Trophoblast cell (in vitro differentiated cells and primary cell): ENCODE measurements at regions not wholly inside any gene's neighbourhood (a gene's known extent, or its start where the extent isn't known, plus 50 kb on each side); places are given as distances from the start of the nearest gene placed in this dataset.

Experiments used
- DNase-seq, 2 donors: peaks; one replicate each; pipeline ENCODE4 v3.0.0-alpha.2; 2016
- H2AFZ ChIP-seq: 2 replicates; pipeline ENCODE4 v1.6.1; 2013; ENCODE audit warnings: low read length, moderate library complexity, mild to moderate bottlenecking; ENCODE audit not compliant: insufficient read depth, poor library complexity
- H2AK5ac ChIP-seq: 2 replicates; pipeline ENCODE4 v1.6.1; 2013; ENCODE audit warnings: mild to moderate bottlenecking, low read length
- H2BK120ac ChIP-seq: 2 replicates; pipeline ENCODE4 v1.6.1; 2013; ENCODE audit warnings: low read length, mild to moderate bottlenecking, moderate library complexity; ENCODE audit not compliant: insufficient read depth, poor library complexity
- H2BK12ac ChIP-seq: 2 replicates; pipeline ENCODE4 v1.6.1; 2013; ENCODE audit warnings: mild to moderate bottlenecking, low read length, moderate library complexity
- H2BK5ac ChIP-seq: 2 replicates; pipeline ENCODE4 v1.6.1; 2013; ENCODE audit warnings: low read length, low read depth, moderate library complexity, mild to moderate bottlenecking; ENCODE audit not compliant: poor library complexity
- H3K14ac ChIP-seq: 2 replicates; pipeline ENCODE4 v1.6.1; 2013; ENCODE audit warnings: mild to moderate bottlenecking, low read length
- H3K18ac ChIP-seq: 2 replicates; pipeline ENCODE4 v1.6.1; 2013; ENCODE audit warnings: mild to moderate bottlenecking, low read length
- H3K23ac ChIP-seq: 2 replicates; pipeline ENCODE4 v1.6.1; 2013; ENCODE audit warnings: low read length
- H3K27ac ChIP-seq: 2 replicates; pipeline ENCODE4 v1.5.1; 2013; ENCODE audit warnings: low read depth, mild to moderate bottlenecking, inconsistent platforms, low read length, moderate library complexity
- H3K27me3 ChIP-seq: 2 replicates; pipeline ENCODE4 v1.6.1; 2013; ENCODE audit warnings: inconsistent platforms, mild to moderate bottlenecking, low read length, moderate library complexity; ENCODE audit not compliant: insufficient read depth
- H3K36me3 ChIP-seq, 2 experiments: 1 replicate in 1 of 2; 2 replicates in 1 of 2; pipeline ENCODE4 v1.6.1; 2013; ENCODE audit warnings: low read length in 2 of 2, mild to moderate bottlenecking in 2 of 2, moderate library complexity in 1 of 2; ENCODE audit not compliant: insufficient read depth in 2 of 2, control insufficient read depth in 1 of 2
- H3K4ac ChIP-seq: 2 replicates; pipeline ENCODE4 v1.6.1; 2013; ENCODE audit warnings: low read depth, mild to moderate bottlenecking, low read length, moderate library complexity
- H3K4me1 ChIP-seq, 2 experiments: 1 replicate in 1 of 2; 2 replicates in 1 of 2; pipeline ENCODE4 v1.6.1; 2013; ENCODE audit warnings: low read length in 2 of 2, mild to moderate bottlenecking in 2 of 2, moderate library complexity in 1 of 2; ENCODE audit not compliant: insufficient read depth in 2 of 2, control insufficient read depth in 1 of 2
- H3K4me2 ChIP-seq: 2 replicates; pipeline ENCODE4 v1.6.1; 2013; ENCODE audit warnings: inconsistent platforms, mild to moderate bottlenecking, low read length, moderate library complexity
- H3K4me3 ChIP-seq: 2 replicates; pipeline ENCODE4 v1.5.1; 2013; ENCODE audit warnings: mild to moderate bottlenecking, low read depth, low read length, inconsistent platforms
- H3K79me1 ChIP-seq: one replicate; pipeline ENCODE4 v1.6.1; 2013; ENCODE audit warnings: low read length
- H3K79me2 ChIP-seq: 2 replicates; pipeline ENCODE4 v1.6.1; 2013; ENCODE audit warnings: low read length, mild to moderate bottlenecking; ENCODE audit not compliant: control insufficient read depth, insufficient read depth, poor library complexity
- H3K9ac ChIP-seq: 2 replicates; pipeline ENCODE4 v1.6.1; 2013; ENCODE audit warnings: mild to moderate bottlenecking, low read length
- H3K9me3 ChIP-seq: 2 replicates; pipeline ENCODE4 v1.6.1; 2013; ENCODE audit warnings: low read depth, mild to moderate bottlenecking, control low read depth, inconsistent platforms, low read length; ENCODE audit not compliant: insufficient read depth
- H4K12ac ChIP-seq: 2 replicates; pipeline ENCODE4 v1.6.1; 2013; ENCODE audit warnings: low read depth, mild to moderate bottlenecking, low read length, moderate library complexity
- H4K8ac ChIP-seq: 2 replicates; pipeline ENCODE4 v1.6.1; 2013; ENCODE audit warnings: low read depth, mild to moderate bottlenecking, low read length, moderate library complexity
- H4K91ac ChIP-seq: one replicate; pipeline ENCODE4 v1.6.1; 2013; ENCODE audit warnings: low read depth, mild to moderate bottlenecking, low read length, moderate library complexity
- WGBS: extraction: QIAGEN DNeasy Blood & Tissue Kit; methylation state at CpG from one replicate; pipeline ENCODE4 v1.1.7; 2013; ENCODE audit warnings: missing lambda C conversion rate; ENCODE audit not compliant: insufficient read length, insufficient coverage; ENCODE audit errors: extremely low coverage; 5-methylcytosine and 5-hydroxymethylcytosine counted together

- Histone ChIP-seq H4K8ac (no peak overlapping the region), H4K91ac (no peak overlapping the region), H3K9me3 (no peaks in the 10 kb centered on the region), H3K27me3 (no peaks in the 10 kb centered on the region), H3K9ac (no peak overlapping the region), H2BK120ac (no peak overlapping the region), H2AFZ (no peak overlapping the region), H3K27ac (peak overlapping the region; percentile 91), H3K23ac (no peak overlapping the region), H3K79me1 (peaks cover 6% of the 10 kb centered on the region), H3K4me1 (peaks cover 0 to 6% of the 10 kb centered on the region in 2 experiments), H2BK12ac (no peak overlapping the region), H3K14ac (no peak overlapping the region), H2BK5ac (no peak overlapping the region), H4K12ac (no peak overlapping the region), H3K18ac (no peak overlapping the region), H3K36me3 (no peaks in the 10 kb centered on the region), H2AK5ac (no peak overlapping the region), H3K4me2 (peak overlapping the region; percentile 27), H3K79me2 (no peaks in the 10 kb centered on the region), H3K4me3 (no peak overlapping the region), H3K4ac (no peak overlapping the region)
- no CpG with 5 or more reads among the region's 4 CpGs for WGBS
- peak; percentile 40 to 46 for DNase-seq
These were observed 201.6 kb downstream of the CPE start for GRCh38 chr4:165580351-165580905.

DNA sequence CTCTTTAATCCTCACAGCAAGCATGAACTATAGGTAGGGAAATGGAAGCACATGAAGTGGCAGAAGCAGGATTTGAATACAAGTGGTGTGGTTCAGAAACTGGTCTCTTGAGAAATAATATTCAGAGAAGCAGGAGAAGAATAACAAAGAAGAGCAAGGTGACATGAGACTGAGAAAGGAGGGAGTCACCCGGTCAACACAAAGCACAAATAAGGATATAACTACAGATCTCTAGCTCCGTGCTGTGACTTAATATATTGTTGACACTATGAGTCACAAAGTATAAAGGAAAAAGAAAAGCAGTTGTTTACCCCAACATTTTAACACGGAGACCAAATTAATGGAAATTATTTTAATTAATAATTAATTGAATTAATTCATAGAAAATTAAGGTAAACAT is 204.5 kb downstream of the CPE start:
- Histone ChIP-seq H3K23ac (no peak overlapping the region), H2BK120ac (no peak overlapping the region), H3K79me1 (peaks cover 6% of the 10 kb centered on the region), H3K79me2 (no peaks in the 10 kb centered on the region), H3K36me3 (no peaks in the 10 kb centered on the region), H3K27me3 (no peaks in the 10 kb centered on the region), H2AFZ (no peak overlapping the region), H3K27ac (no peak overlapping the region), H3K4ac (no peak overlapping the region), H4K91ac (no peak overlapping the region), H3K9ac (no peak overlapping the region), H3K18ac (no peak overlapping the region), H4K8ac (no peak overlapping the region), H2AK5ac (no peak overlapping the region), H3K4me3 (no peak overlapping the region), H3K4me1 (peaks cover 0 to 6% of the 10 kb centered on the region in 2 experiments), H2BK5ac (no peak overlapping the region), H2BK12ac (no peak overlapping the region), H4K12ac (no peak overlapping the region), H3K9me3 (no peaks in the 10 kb centered on the region), H3K4me2 (no peak overlapping the region), H3K14ac (no peak overlapping the region)
- no peak for DNase-seq
- no CpG with 5 or more reads among the region's 3 CpGs for WGBS

GRCh38 chr4:165584916-165585315 is 206.1 kb downstream of the CPE start:
- Histone ChIP-seq H2BK120ac (no peak overlapping the region), H3K4me2 (no peak overlapping the region), H3K27ac (no peak overlapping the region), H3K18ac (no peak overlapping the region), H2AK5ac (no peak overlapping the region), H3K4me3 (no peak overlapping the region), H3K9me3 (no peaks in the 10 kb centered on the region), H3K79me1 (peaks cover 3% of the 10 kb centered on the region), H3K79me2 (no peaks in the 10 kb centered on the region), H3K4me1 (peaks cover 0 to 6% of the 10 kb centered on the region in 2 experiments), H2BK5ac (no peak overlapping the region), H2BK12ac (no peak overlapping the region), H3K14ac (no peak overlapping the region), H3K27me3 (no peaks in the 10 kb centered on the region), H3K9ac (no peak overlapping the region), H4K8ac (no peak overlapping the region), H4K12ac (no peak overlapping the region), H3K36me3 (no peaks in the 10 kb centered on the region), H3K4ac (no peak overlapping the region), H2AFZ (no peak overlapping the region), H4K91ac (no peak overlapping the region), H3K23ac (no peak overlapping the region)
- DNase-seq = no peak

DNA sequence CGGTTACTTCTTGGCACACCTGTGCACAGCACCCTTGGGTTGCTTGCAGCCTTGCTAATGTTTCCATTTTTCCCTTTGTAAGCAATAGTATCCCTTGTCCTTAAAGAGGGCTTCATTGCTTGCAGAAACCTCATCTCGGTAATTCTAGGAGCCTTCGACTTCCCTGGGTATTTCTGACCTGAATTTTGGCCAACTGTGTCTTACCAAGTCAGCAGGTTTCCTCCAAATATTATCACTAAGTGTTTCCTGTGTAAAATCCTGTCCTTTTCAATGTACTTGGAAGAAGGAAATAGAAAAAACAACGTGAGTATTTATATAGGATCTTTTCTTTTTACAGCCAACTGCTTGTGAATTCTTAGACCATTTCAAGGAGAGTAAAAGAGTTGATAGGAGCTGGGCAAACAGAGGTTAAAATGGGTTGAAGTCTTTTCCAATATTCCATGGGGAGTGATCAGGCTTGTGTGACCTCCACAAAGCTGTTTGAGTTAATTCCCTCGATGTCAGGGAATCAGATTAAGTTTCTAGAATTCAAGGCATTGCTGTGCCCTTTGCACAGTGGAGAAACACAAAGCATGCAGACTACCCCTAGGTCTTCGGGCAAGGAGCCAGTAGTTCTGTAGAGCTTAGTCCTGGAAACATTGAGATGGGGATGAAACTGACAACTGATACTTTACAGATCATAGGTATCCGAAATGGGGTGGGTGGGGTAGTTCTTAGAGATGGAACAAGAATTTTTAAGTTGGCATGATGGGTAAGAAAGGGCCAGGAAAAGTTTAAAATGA is 209.9 kb downstream of the CPE start:
- Histone ChIP-seq H3K4me2 (no peak overlapping the region), H2AK5ac (no peak overlapping the region), H3K4me1 (no peaks in the 10 kb centered on the region), H3K79me2 (no peaks in the 10 kb centered on the region), H2AFZ (no peak overlapping the region), H2BK12ac (no peak overlapping the region), H3K9ac (no peak overlapping the region), H2BK5ac (no peak overlapping the region), H2BK120ac (no peak overlapping the region), H4K91ac (no peak overlapping the region), H4K8ac (no peak overlapping the region), H3K4me3 (no peak overlapping the region), H3K36me3 (no peaks in the 10 kb centered on the region), H4K12ac (no peak overlapping the region), H3K4ac (no peak overlapping the region), H3K9me3 (no peaks in the 10 kb centered on the region), H3K18ac (no peak overlapping the region), H3K27me3 (no peaks in the 10 kb centered on the region), H3K23ac (no peak overlapping the region), H3K14ac (no peak overlapping the region), H3K27ac (no peak overlapping the region), H3K79me1 (no peaks in the 10 kb centered on the region)
- WGBS = no CpG with 5 or more reads among the region's 7 CpGs
- no peak for DNase-seq
